HUES48 (cell line): ENCODE measurements at regions not wholly inside any gene's neighbourhood (a gene's known extent, or its start where the extent isn't known, plus 50 kb on each side); places are given as distances from the start of the nearest gene placed in this dataset.

Source experiments
- H3K27ac ChIP-seq: one replicate; pipeline ENCODE4 v1.7.0; 2013; ENCODE audit warnings: low read depth, low read length, inconsistent platforms
- H3K27me3 ChIP-seq: 2 replicates; pipeline ENCODE4 v1.6.1; 2013; ENCODE audit warnings: mild to moderate bottlenecking, low read length; ENCODE audit not compliant: control insufficient read depth, insufficient read depth
- H3K36me3 ChIP-seq: 2 replicates; pipeline ENCODE4 v1.6.1; 2013; ENCODE audit warnings: low read length; ENCODE audit not compliant: control insufficient read depth, insufficient read depth
- H3K4me1 ChIP-seq: 2 replicates; pipeline ENCODE4 v1.6.1; 2013; ENCODE audit warnings: mild to moderate bottlenecking, low read length; ENCODE audit not compliant: control insufficient read depth, insufficient read depth
- H3K4me3 ChIP-seq: 2 replicates; pipeline ENCODE4 v1.5.1; 2013; ENCODE audit warnings: mild to moderate bottlenecking, low read depth, low read length
- H3K9ac ChIP-seq: 2 replicates; pipeline ENCODE4 v1.6.1; 2013; ENCODE audit warnings: mild to moderate bottlenecking, low read depth, low read length, moderate library complexity
- H3K9me3 ChIP-seq: 2 replicates; pipeline ENCODE4 v1.6.1; 2013; ENCODE audit warnings: low read length; ENCODE audit not compliant: control insufficient read depth, insufficient read depth

DNA sequence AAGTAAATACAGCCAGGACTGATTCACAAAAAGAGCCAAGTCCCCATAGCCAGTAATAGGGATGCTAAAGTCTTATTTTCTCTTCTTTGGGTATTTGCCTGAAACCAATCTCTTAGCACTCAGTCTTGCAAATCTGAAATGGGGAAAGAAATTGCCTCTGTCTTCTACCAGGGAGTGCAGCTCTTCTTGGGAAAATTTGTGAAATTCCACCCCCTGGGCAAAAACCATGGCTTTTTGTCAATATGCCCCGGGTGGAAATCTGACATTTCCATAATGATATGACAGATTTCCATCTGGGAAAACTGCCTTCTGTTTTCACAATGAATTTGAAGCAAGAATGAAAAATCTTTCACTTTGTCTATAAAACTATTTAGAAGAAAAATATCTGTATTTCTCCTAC is 628.1 kb downstream of the BCL11A start:
- no peaks in the 10 kb centered on the region for H3K36me3 ChIP-seq
- no peak overlapping the region for H3K27ac ChIP-seq
- H3K27me3 ChIP-seq, result no peaks in the 10 kb centered on the region
- H3K9ac ChIP-seq, result no peak overlapping the region
- H3K4me1 ChIP-seq, result 0 out of 2 replicates have a peak, but pooled peaks cover 4% of the 10 kb centered on the region
- H3K9me3 ChIP-seq, result no peaks in the 10 kb centered on the region
- no peak overlapping the region for H3K4me3 ChIP-seq

DNA sequence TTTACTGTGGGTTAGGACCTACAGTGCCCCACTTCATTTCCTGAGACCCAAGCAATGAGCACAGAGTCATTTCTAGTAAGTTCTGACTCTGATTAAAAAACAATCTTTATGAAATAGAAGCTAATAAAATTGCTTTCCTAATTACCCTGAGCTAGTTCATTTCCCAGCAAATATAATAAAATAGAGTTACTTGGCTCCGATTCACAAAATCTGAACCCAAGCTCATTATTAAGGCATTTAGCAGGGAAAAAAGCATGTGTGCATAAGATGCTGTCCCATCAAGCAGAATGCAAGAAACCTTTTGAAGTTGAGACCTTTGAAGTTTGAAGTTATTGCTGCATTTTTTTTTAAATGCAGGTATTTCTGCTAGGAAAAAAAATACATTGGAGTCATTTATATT is 629.1 kb downstream of the BCL11A start:
- no peaks in the 10 kb centered on the region for H3K36me3 ChIP-seq
- no peaks in the 10 kb centered on the region for H3K9me3 ChIP-seq
- H3K4me3 ChIP-seq, result no peak overlapping the region
- H3K27me3 ChIP-seq, result no peaks in the 10 kb centered on the region
- H3K9ac ChIP-seq, result no peak overlapping the region
- no peak overlapping the region for H3K27ac ChIP-seq
- H3K4me1 ChIP-seq, result 0 out of 2 replicates have a peak, but pooled peaks cover 4% of the 10 kb centered on the region

GRCh38 chr2:59922450-59922849 is 631.0 kb downstream of the BCL11A start:
- H3K4me3 ChIP-seq, result no peak overlapping the region

GRCh38 chr2:59921743-59922142 is 631.7 kb downstream of the BCL11A start:
- no peaks in the 10 kb centered on the region for H3K9me3 ChIP-seq
- no peaks in the 10 kb centered on the region for H3K27me3 ChIP-seq

More at GRCh38 chr2:59922450-59922849, 631.0 kb downstream of the BCL11A start:
- Histone ChIP-seq H3K9ac (no peak overlapping the region), H3K27me3 (no peaks in the 10 kb centered on the region), H3K9me3 (no peaks in the 10 kb centered on the region), H3K27ac (no peak overlapping the region), H3K36me3 (no peaks in the 10 kb centered on the region), H3K4me1 (0 out of 2 replicates have a peak, but pooled peaks cover 9% of the 10 kb centered on the region)

DNA sequence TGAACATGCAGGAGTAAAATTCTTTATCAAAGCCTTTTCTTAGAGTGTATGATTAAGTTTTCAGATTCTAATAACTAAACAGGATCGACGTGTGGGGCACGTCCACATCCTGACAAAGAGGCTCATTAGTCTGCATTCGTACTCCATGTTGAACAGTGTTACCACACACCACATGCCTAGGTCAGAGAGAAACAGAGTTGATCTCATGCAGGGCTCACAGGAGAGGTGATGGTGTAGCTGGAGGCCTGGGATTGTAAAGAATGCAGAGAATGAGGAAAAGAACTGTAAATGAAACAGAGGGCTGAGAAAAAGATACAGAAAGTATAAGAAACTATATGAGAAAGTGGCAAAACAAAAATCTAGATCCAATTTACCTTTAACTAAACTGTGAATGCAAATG is 632.5 kb downstream of the BCL11A start:
- Histone ChIP-seq H3K4me3 (no peak overlapping the region), H3K9ac (no peak overlapping the region), H3K9me3 (no peaks in the 10 kb centered on the region), H3K27ac (no peak overlapping the region), H3K4me1 (0 out of 2 replicates have a peak, but pooled peaks cover 5% of the 10 kb centered on the region), H3K36me3 (no peaks in the 10 kb centered on the region), H3K27me3 (no peaks in the 10 kb centered on the region)

More at GRCh38 chr2:59921743-59922142, 631.7 kb downstream of the BCL11A start:
- Histone ChIP-seq H3K36me3 (no peaks in the 10 kb centered on the region), H3K4me1 (0 out of 2 replicates have a peak, but pooled peaks cover 9% of the 10 kb centered on the region), H3K9ac (no peak overlapping the region), H3K27ac (no peak overlapping the region), H3K4me3 (no peak overlapping the region)

DNA sequence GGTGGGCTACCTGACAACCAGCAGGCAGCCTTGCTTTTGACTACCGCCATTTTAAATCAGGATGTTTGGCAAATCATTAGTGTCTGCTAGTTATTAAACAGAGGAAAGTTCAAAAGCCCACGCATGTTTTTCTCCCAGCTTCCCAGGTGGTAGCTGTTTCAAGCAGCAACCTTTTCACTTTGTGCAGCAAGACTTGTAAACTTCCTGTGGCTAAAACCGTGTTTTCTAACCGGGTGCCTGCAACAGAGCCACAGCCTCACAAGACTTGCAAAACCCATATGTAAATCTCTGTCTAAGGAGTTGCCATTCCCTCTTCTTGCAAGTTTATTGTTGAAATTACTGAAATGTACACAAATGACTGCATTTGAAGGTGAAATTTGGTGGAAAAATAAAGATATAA is 633.1 kb downstream of the BCL11A start:
- Histone ChIP-seq H3K27me3 (no peaks in the 10 kb centered on the region), H3K4me3 (no peak overlapping the region), H3K4me1 (0 out of 2 replicates have a peak, but pooled peaks cover 5% of the 10 kb centered on the region), H3K27ac (no peak overlapping the region), H3K9ac (no peak overlapping the region), H3K36me3 (no peaks in the 10 kb centered on the region), H3K9me3 (no peaks in the 10 kb centered on the region)

- H3K4me3 ChIP-seq, result no peak overlapping the region
- no peak overlapping the region for H3K27ac ChIP-seq
- H3K27me3 ChIP-seq, result no peaks in the 10 kb centered on the region
- H3K9me3 ChIP-seq, result no peaks in the 10 kb centered on the region
- no peak overlapping the region for H3K9ac ChIP-seq
- 0 out of 2 replicates have a peak, but pooled peaks cover 5% of the 10 kb centered on the region for H3K4me1 ChIP-seq
- H3K36me3 ChIP-seq, result no peaks in the 10 kb centered on the region
Observed at GRCh38 chr2:59919579-59919978, 633.9 kb downstream of the BCL11A start.

DNA sequence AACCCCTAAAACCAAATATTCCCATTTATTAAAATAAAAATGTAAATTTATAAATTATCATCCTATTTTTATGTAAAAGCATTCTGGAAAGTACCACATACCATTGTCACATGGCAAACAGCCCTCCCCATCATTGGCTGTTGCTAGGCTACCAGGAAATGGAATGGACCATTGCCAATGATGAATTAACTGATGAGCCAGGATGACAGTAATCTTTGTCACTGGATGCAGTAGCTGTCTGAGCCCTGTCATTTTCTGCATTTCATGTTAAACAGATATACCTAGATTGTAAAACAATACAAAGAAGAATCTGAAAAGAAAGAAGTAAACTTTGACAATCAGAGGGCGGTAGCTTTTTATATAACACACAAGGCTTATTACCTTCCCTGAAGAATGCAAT is 641.4 kb downstream of the BCL11A start:
- Histone ChIP-seq H3K27me3 (no peaks in the 10 kb centered on the region), H3K9ac (no peak overlapping the region), H3K4me1 (0 out of 2 replicates have a peak, but pooled peaks cover 5% of the 10 kb centered on the region), H3K9me3 (no peaks in the 10 kb centered on the region), H3K36me3 (no peaks in the 10 kb centered on the region), H3K4me3 (no peak overlapping the region), H3K27ac (no peak overlapping the region)

DNA sequence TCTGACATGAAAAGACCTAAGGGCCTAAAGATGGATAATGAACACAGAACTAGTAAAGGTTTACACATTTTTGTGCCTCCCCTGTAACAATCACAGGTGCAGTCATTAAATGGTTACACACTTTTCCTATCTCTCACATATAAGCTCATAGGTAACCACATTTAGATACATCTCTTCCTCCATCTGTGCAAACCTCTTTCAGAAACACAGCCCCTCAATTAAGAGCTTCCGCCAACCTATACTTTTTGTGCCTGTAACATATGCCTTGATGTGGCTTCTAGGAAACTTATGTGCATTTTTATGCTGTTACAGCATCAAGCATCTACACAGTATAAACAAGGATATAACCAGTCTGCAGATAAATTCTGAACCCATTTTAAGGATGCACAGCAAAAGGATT is 643.3 kb downstream of the BCL11A start:
- H3K4me1 ChIP-seq, result 0 out of 2 replicates have a peak, but pooled peaks cover 5% of the 10 kb centered on the region
- H3K9ac ChIP-seq, result no peak overlapping the region
- no peaks in the 10 kb centered on the region for H3K36me3 ChIP-seq
- no peak overlapping the region for H3K27ac ChIP-seq
- no peaks in the 10 kb centered on the region for H3K27me3 ChIP-seq
- no peak overlapping the region for H3K4me3 ChIP-seq
- no peaks in the 10 kb centered on the region for H3K9me3 ChIP-seq

GRCh38 chr2:59909147-59909546 is 644.3 kb downstream of the BCL11A start:
- H3K27ac ChIP-seq, result no peak overlapping the region

DNA sequence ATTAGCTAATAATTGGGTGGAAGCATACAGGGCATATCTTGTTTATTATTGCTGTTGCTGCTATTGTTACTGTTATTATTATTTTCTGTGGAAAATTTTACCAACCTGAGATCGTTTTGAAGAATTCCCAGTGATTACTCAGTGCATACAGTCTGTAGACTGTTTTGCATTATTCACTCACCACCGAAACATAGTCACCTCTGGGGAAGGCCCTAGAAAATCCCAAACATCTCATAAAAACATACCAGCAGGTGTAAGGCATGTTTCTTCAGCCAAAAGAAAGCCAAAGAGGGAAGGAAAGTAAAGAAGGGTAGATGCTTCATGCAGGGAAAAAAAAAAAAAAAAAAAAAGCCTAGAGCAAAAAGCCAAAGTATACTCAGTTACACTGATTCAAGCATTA is 647.7 kb downstream of the BCL11A start:
- H3K27me3 ChIP-seq, result no peaks in the 10 kb centered on the region
- H3K4me1 ChIP-seq, result no peaks in the 10 kb centered on the region
- H3K27ac ChIP-seq, result no peak overlapping the region
- H3K36me3 ChIP-seq, result no peaks in the 10 kb centered on the region
- no peak overlapping the region for H3K4me3 ChIP-seq
- H3K9me3 ChIP-seq, result no peaks in the 10 kb centered on the region
- H3K9ac ChIP-seq, result no peak overlapping the region

More at GRCh38 chr2:59909147-59909546, 644.3 kb downstream of the BCL11A start:
- Histone ChIP-seq H3K4me3 (no peak overlapping the region), H3K9ac (no peak overlapping the region), H3K9me3 (no peaks in the 10 kb centered on the region), H3K36me3 (no peaks in the 10 kb centered on the region), H3K27me3 (no peaks in the 10 kb centered on the region), H3K4me1 (0 out of 2 replicates have a peak, but pooled peaks cover 5% of the 10 kb centered on the region)
